ENCODE measurements at regions not wholly inside any gene's neighbourhood (a gene's known extent, or its start where the extent isn't known, plus 50 kb on each side); places are given as distances from the start of the nearest gene placed in this dataset.

DNA sequence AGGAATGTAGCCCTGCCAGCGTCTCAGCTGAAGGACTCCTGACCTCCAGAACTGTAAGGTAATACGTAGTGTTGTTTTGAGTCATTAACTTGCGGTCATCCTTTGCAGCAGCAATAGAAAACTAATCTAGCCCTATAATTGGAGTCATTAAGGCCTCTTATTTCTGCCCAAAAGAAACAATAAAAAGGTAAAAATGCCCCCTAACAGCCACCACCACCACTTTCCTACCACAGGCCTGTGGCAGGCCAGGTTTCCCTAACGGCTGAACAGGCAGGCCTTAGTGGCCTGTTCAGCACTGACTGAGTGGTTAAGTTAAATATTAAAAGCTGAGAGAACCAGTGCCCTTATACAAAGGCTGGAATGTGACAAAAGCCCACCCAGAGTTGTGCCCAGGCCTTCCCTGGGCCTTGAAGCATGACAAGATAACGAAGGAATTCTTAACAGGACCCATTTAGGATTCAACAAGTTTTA, 286.5 kb upstream of the ERCC4 start:
- H3K79me2 ChIP-seq (ENCODE audit: low read length), result no peaks in the 10 kb centered on the region

GRCh38 chr16:13634253-13634652, 285.7 kb upstream of the ERCC4 start:
- Histone ChIP-seq H3K27ac (ENCODE audit: low read length) (no peak overlapping the region), H3K4me3 (ENCODE audit: low read length) (no peak overlapping the region), H3K9me2 (replicated peaks; ENCODE audit: insufficient read depth, low read length) (no peaks in the 10 kb centered on the region), H3K9me3 (ENCODE audit: low read length) (no peaks in the 10 kb centered on the region), H3K9ac (ENCODE audit: low read length) (no peak overlapping the region), H3K36me3 (ENCODE audit: insufficient read depth, low read length) (no peaks in the 10 kb centered on the region), H3K79me2 (ENCODE audit: low read length) (no peaks in the 10 kb centered on the region), H2AFZ (ENCODE audit: low read length) (no peak overlapping the region), H4K20me1 (ENCODE audit: insufficient read depth, low read depth, low read length) (no peaks in the 10 kb centered on the region), H3K27me3 (ENCODE audit: low read length) (no peaks in the 10 kb centered on the region), H3K4me2 (ENCODE audit: low read depth, low read length, poor library complexity, severe bottlenecking) (no peak overlapping the region), H3K4me1 (ENCODE audit: low read length) (no peaks in the 10 kb centered on the region)
- DNase-seq, result no peak

More for the DNA sequence above, 286.5 kb upstream of the ERCC4 start:
- no peak overlapping the region for H3K9ac ChIP-seq (ENCODE audit: low read length)
- H3K4me3 ChIP-seq (ENCODE audit: low read length), result no peak overlapping the region
- H3K27ac ChIP-seq (ENCODE audit: low read length), result no peak overlapping the region
- DNase-seq, result no peak
- no peaks in the 10 kb centered on the region for H3K9me2 ChIP-seq (replicated peaks; ENCODE audit: insufficient read depth, low read length)
- no peaks in the 10 kb centered on the region for H3K4me1 ChIP-seq (ENCODE audit: low read length)
- no peak overlapping the region for H3K4me2 ChIP-seq (ENCODE audit: low read depth, low read length, poor library complexity, severe bottlenecking)
- H2AFZ ChIP-seq (ENCODE audit: low read length), result no peak overlapping the region
- no peaks in the 10 kb centered on the region for H4K20me1 ChIP-seq (ENCODE audit: insufficient read depth, low read depth, low read length)
- H3K36me3 ChIP-seq (ENCODE audit: insufficient read depth, low read length), result no peaks in the 10 kb centered on the region
- no peaks in the 10 kb centered on the region for H3K9me3 ChIP-seq (ENCODE audit: low read length)
- no peaks in the 10 kb centered on the region for H3K27me3 ChIP-seq (ENCODE audit: low read length)

DNA sequence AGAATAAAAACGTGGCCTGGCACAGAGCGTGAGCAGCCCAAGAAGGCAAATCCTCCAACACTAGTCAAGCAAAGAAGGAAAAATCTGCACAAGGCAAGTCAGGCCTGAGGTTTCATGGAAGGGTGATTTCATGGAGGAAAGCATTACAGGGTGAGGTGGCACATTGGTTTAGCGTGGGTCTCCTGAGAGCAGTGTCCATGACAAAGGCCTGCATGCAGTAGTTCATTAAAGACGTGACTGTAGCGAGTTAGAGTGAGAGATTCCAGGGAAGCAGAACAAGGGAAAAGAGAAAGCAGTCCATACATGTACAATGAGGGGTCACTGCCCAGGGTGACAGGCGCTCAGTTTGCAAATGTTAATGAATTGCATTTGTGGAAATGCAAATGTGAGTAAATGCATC, 285.0 kb upstream of the ERCC4 start:
- H3K4me2 ChIP-seq (ENCODE audit: low read depth, low read length, poor library complexity, severe bottlenecking), result no peak overlapping the region
- H3K79me2 ChIP-seq (ENCODE audit: low read length), result no peaks in the 10 kb centered on the region
- no peaks in the 10 kb centered on the region for H3K4me1 ChIP-seq (ENCODE audit: low read length)
- no peak overlapping the region for H3K27ac ChIP-seq (ENCODE audit: low read length)
- H3K4me3 ChIP-seq (ENCODE audit: low read length), result no peak overlapping the region
- no peaks in the 10 kb centered on the region for H4K20me1 ChIP-seq (ENCODE audit: insufficient read depth, low read depth, low read length)
- no peak overlapping the region for H3K9ac ChIP-seq (ENCODE audit: low read length)
- no peak for DNase-seq
- no peaks in the 10 kb centered on the region for H3K36me3 ChIP-seq (ENCODE audit: insufficient read depth, low read length)
- no peak overlapping the region for H2AFZ ChIP-seq (ENCODE audit: low read length)
- no peaks in the 10 kb centered on the region for H3K9me3 ChIP-seq (ENCODE audit: low read length)
- H3K27me3 ChIP-seq (ENCODE audit: low read length), result no peaks in the 10 kb centered on the region
- H3K9me2 ChIP-seq (replicated peaks; ENCODE audit: insufficient read depth, low read length), result no peaks in the 10 kb centered on the region

DNA sequence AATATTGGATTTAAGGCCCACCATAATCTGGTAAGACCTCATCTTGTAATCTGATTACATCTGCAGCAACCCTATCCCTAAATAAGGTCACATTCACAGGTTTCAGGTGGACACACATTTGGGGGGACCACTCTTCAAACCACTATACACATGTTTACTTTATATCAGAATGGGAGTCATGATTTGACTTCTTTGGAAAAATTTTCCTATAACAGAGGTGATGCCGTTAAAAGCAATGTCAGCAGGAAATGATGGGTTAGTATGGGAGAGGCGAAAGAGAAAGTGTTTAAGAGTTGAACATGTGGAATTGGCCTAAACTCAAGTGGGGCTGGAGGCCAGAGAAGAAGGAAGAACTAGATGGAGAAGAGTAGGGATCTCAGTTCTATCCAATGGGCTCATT, 281.7 kb upstream of the ERCC4 start:
- no peak overlapping the region for H2AFZ ChIP-seq (ENCODE audit: low read length)
- no peak overlapping the region for H3K4me2 ChIP-seq (ENCODE audit: low read depth, low read length, poor library complexity, severe bottlenecking)
- no peaks in the 10 kb centered on the region for H3K27me3 ChIP-seq (ENCODE audit: low read length)
- no peak overlapping the region for H3K27ac ChIP-seq (ENCODE audit: low read length)
- H3K36me3 ChIP-seq (ENCODE audit: insufficient read depth, low read length), result no peaks in the 10 kb centered on the region
- no peaks in the 10 kb centered on the region for H3K9me3 ChIP-seq (ENCODE audit: low read length)
- H4K20me1 ChIP-seq (ENCODE audit: insufficient read depth, low read depth, low read length), result no peaks in the 10 kb centered on the region
- no peaks in the 10 kb centered on the region for H3K4me1 ChIP-seq (ENCODE audit: low read length)
- H3K79me2 ChIP-seq (ENCODE audit: low read length), result no peaks in the 10 kb centered on the region
- DNase-seq, result no peak
- no peaks in the 10 kb centered on the region for H3K9me2 ChIP-seq (replicated peaks; ENCODE audit: insufficient read depth, low read length)
- no peak overlapping the region for H3K9ac ChIP-seq (ENCODE audit: low read length)
- H3K4me3 ChIP-seq (ENCODE audit: low read length), result no peak overlapping the region

DNA sequence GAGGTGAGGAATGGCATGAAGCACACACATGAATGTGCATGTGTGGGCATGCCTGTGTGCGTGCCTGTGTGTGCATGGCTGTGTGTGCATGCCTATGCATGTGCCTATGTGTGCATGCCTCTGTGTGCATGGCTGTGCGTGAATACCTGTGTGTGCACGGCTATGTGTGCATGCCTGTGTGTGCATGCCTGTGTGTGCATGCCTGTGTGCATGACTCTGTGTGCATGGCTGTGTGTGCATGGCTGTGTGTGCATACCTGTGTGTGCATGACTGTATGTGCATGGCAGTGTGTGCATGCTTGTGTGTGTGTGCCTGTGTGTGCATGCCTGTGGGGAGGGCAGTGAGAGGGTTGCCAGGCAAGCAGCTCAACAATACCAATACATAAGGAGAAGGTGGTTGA, 276.5 kb upstream of the ERCC4 start:
- H3K27ac ChIP-seq (ENCODE audit: low read length), result no peak overlapping the region
- H3K79me2 ChIP-seq (ENCODE audit: low read length), result no peaks in the 10 kb centered on the region
- no peak overlapping the region for H3K4me2 ChIP-seq (ENCODE audit: low read depth, low read length, poor library complexity, severe bottlenecking)
- no peaks in the 10 kb centered on the region for H4K20me1 ChIP-seq (ENCODE audit: insufficient read depth, low read depth, low read length)
- no peaks in the 10 kb centered on the region for H3K9me2 ChIP-seq (replicated peaks; ENCODE audit: insufficient read depth, low read length)
- no peaks in the 10 kb centered on the region for H3K4me1 ChIP-seq (ENCODE audit: low read length)
- no peaks in the 10 kb centered on the region for H3K9me3 ChIP-seq (ENCODE audit: low read length)
- no peaks in the 10 kb centered on the region for H3K27me3 ChIP-seq (ENCODE audit: low read length)
- H3K36me3 ChIP-seq (ENCODE audit: insufficient read depth, low read length), result no peaks in the 10 kb centered on the region
- no peak overlapping the region for H3K9ac ChIP-seq (ENCODE audit: low read length)
- H2AFZ ChIP-seq (ENCODE audit: low read length), result no peak overlapping the region
- no peak for DNase-seq
- H3K4me3 ChIP-seq (ENCODE audit: low read length), result no peak overlapping the region

DNA sequence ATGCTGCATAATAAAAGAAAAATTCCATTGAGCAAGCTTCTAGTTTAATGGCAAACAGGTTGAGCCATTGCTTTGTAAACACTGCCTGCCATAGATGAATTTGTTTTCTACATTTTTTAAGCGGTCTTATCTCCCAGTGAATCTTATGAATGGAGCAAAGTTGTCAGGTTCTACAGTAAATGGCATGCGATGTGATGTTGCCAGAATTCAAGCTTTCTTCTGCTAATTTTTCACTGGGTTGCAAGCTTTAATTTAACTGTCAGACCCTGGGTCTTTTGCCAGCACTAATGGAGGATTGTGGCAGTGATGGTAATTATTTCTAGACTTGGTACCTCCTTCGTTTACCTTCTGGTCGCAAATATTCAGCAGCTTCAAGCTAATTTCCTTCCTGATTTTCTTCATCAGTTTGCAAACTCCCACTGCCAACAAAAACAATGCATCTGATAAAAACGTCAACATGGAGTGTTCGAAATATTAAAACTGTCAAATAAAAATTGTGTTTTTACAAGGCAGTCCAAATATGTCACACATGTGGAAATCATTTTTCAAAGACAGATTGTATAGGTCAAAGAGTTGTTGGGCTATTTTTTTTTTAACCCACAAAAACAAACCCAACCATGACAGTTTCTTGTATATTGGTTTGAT, 274.2 kb upstream of the ERCC4 start:
- Histone ChIP-seq H3K4me2 (ENCODE audit: low read depth, low read length, poor library complexity, severe bottlenecking) (no peak overlapping the region), H3K79me2 (ENCODE audit: low read length) (no peaks in the 10 kb centered on the region), H4K20me1 (ENCODE audit: insufficient read depth, low read depth, low read length) (no peaks in the 10 kb centered on the region), H3K4me3 (ENCODE audit: low read length) (no peak overlapping the region), H2AFZ (ENCODE audit: low read length) (no peak overlapping the region), H3K9me2 (replicated peaks; ENCODE audit: insufficient read depth, low read length) (no peaks in the 10 kb centered on the region), H3K9me3 (ENCODE audit: low read length) (no peaks in the 10 kb centered on the region), H3K27ac (ENCODE audit: low read length) (no peak overlapping the region), H3K36me3 (ENCODE audit: insufficient read depth, low read length) (no peaks in the 10 kb centered on the region), H3K4me1 (ENCODE audit: low read length) (no peaks in the 10 kb centered on the region), H3K9ac (ENCODE audit: low read length) (no peak overlapping the region), H3K27me3 (ENCODE audit: low read length) (no peaks in the 10 kb centered on the region)
- DNase-seq, result no peak

GRCh38 chr16:13660807-13661206, 259.1 kb upstream of the ERCC4 start:
- H3K79me2 ChIP-seq (ENCODE audit: low read length), result no peaks in the 10 kb centered on the region
- no peaks in the 10 kb centered on the region for H3K36me3 ChIP-seq (ENCODE audit: insufficient read depth, low read length)
- no peaks in the 10 kb centered on the region for H3K27me3 ChIP-seq (ENCODE audit: low read length)
- no peaks in the 10 kb centered on the region for H4K20me1 ChIP-seq (ENCODE audit: insufficient read depth, low read depth, low read length)
- H3K4me2 ChIP-seq (ENCODE audit: low read depth, low read length, poor library complexity, severe bottlenecking), result no peak overlapping the region
- H3K4me1 ChIP-seq (ENCODE audit: low read length), result no peaks in the 10 kb centered on the region
- no peak overlapping the region for H3K9ac ChIP-seq (ENCODE audit: low read length)
- H3K27ac ChIP-seq (ENCODE audit: low read length), result no peak overlapping the region
- H2AFZ ChIP-seq (ENCODE audit: low read length), result no peak overlapping the region
- H3K9me3 ChIP-seq (ENCODE audit: low read length), result no peaks in the 10 kb centered on the region
- DNase-seq, result no peak
- no peak overlapping the region for H3K4me3 ChIP-seq (ENCODE audit: low read length)
- H3K9me2 ChIP-seq (replicated peaks; ENCODE audit: insufficient read depth, low read length), result no peaks in the 10 kb centered on the region

DNA sequence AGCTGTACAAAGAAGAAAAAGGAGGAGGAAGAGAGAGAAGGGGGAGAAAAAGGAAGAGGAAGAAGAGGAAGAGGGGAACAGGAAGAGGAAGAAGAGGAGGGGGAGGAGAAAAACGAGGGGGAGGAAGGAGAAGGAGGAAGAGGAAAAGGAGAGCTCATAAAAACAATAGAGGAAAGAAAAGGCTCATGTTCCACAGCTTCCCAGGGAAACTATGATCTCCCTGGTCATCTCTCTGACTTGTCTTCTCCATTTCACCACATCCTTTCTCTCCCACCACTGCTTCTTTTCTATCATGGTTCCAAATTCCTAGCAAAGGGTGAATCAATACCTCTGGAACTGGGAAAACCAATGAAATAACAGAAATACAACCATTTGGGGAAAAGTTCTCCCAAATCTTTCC, 254.1 kb upstream of the ERCC4 start:
- Histone ChIP-seq H2AFZ (ENCODE audit: low read length) (no peak overlapping the region), H3K4me1 (ENCODE audit: low read length) (no peaks in the 10 kb centered on the region), H3K79me2 (ENCODE audit: low read length) (no peaks in the 10 kb centered on the region), H3K27ac (ENCODE audit: low read length) (no peak overlapping the region), H3K4me3 (ENCODE audit: low read length) (no peak overlapping the region), H3K9me2 (replicated peaks; ENCODE audit: insufficient read depth, low read length) (no peaks in the 10 kb centered on the region), H3K9ac (ENCODE audit: low read length) (no peak overlapping the region), H3K36me3 (ENCODE audit: insufficient read depth, low read length) (no peaks in the 10 kb centered on the region), H3K27me3 (ENCODE audit: low read length) (no peaks in the 10 kb centered on the region), H4K20me1 (ENCODE audit: insufficient read depth, low read depth, low read length) (no peaks in the 10 kb centered on the region), H3K4me2 (ENCODE audit: low read depth, low read length, poor library complexity, severe bottlenecking) (no peak overlapping the region), H3K9me3 (ENCODE audit: low read length) (no peaks in the 10 kb centered on the region)
- no peak for DNase-seq

DNA sequence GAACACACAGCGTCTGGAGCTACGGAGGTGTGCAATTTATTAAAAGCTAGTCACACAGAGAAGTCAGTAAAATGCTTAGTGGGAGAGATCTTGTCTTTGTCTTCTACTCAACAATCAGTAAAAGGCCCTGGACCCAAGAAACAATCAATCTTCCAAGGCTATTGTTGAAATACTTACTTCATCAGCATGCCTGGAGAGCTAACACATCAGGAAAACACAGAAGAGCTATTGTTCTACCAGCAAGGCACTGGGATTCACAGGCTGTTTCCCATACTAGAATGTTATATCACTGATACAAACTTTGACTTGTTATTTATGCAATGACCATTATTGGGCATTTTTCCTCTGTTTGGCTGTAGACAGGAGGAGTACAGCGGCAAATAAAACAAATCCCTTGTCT, 247.8 kb upstream of the ERCC4 start:
- no peak overlapping the region for H2AFZ ChIP-seq (ENCODE audit: low read length)
- no peaks in the 10 kb centered on the region for H4K20me1 ChIP-seq (ENCODE audit: insufficient read depth, low read depth, low read length)
- no peak overlapping the region for H3K9ac ChIP-seq (ENCODE audit: low read length)
- H3K4me3 ChIP-seq (ENCODE audit: low read length), result no peak overlapping the region
- no peak for DNase-seq
- H3K36me3 ChIP-seq (ENCODE audit: insufficient read depth, low read length), result no peaks in the 10 kb centered on the region
- no peaks in the 10 kb centered on the region for H3K9me2 ChIP-seq (replicated peaks; ENCODE audit: insufficient read depth, low read length)
- no peak overlapping the region for H3K27ac ChIP-seq (ENCODE audit: low read length)
- no peaks in the 10 kb centered on the region for H3K4me1 ChIP-seq (ENCODE audit: low read length)
- H3K9me3 ChIP-seq (ENCODE audit: low read length), result no peaks in the 10 kb centered on the region
- H3K79me2 ChIP-seq (ENCODE audit: low read length), result no peaks in the 10 kb centered on the region
- H3K27me3 ChIP-seq (ENCODE audit: low read length), result no peaks in the 10 kb centered on the region
- H3K4me2 ChIP-seq (ENCODE audit: low read depth, low read length, poor library complexity, severe bottlenecking), result no peak overlapping the region
